Hepatocyte (in vitro differentiated cells): ENCODE measurements at regions not wholly inside any gene's neighbourhood (a gene's known extent, or its start where the extent isn't known, plus 50 kb on each side); places are given as distances from the start of the nearest gene placed in this dataset.

Experiments used
- CTCF ChIP-seq: fragments of 200-600 bp; sonication (generic); IDR thresholded peaks from 2 replicates; pipeline ENCODE4 v1.5.1; 2016; ENCODE audit warnings: antibody characterized with exemption, mild to moderate bottlenecking; ENCODE audit not compliant: poor library complexity
- EZH2 ChIP-seq: fragments of 200-600 bp; sonication (generic); IDR thresholded peaks from 2 replicates; pipeline ENCODE4 v1.6.1; 2016; ENCODE audit warnings: antibody characterized with exemption, mild to moderate bottlenecking, borderline replicate concordance

GRCh38 chr14:38044710-38045109 lies 163.0 kb upstream of the SSTR1 start:
- no peak for TF ChIP-seq EZH2
- TF ChIP-seq CTCF: no peak
